CD14-positive monocyte (primary cell): ENCODE measurements at regions not wholly inside any gene's neighbourhood (a gene's known extent, or its start where the extent isn't known, plus 50 kb on each side); places are given as distances from the start of the nearest gene placed in this dataset.

Experiments used
- DNase-seq, 3 donors: peaks; one replicate each; pipeline ENCODE4 v3.0.0-alpha.2; 2011 to 2022
- H2AFZ ChIP-seq: 2 replicates; pipeline ENCODE4 v1.6.0; 2012; ENCODE audit warnings: mild to moderate bottlenecking, low read depth, low read length, inconsistent platforms; ENCODE audit not compliant: insufficient read depth, poor library complexity, severe bottlenecking
- H3K27ac ChIP-seq, 2 donors: 1 replicate in 1 of 2; 2 replicates in 1 of 2; pipeline ENCODE4 v1.5.1; 2012 to 2013; ENCODE audit warnings: low read length in 2 of 2, control low read depth in 1 of 2, inconsistent platforms in 1 of 2, low read depth in 1 of 2, mild to moderate bottlenecking in 1 of 2
- H3K27me3 ChIP-seq, 2 donors: one replicate each; pipeline versions ENCODE4 v1.6.0 to v1.6.1; 2011 to 2013; ENCODE audit warnings: low read length in 2 of 2; ENCODE audit not compliant: control insufficient read depth in 2 of 2, insufficient read depth in 2 of 2
- H3K36me3 ChIP-seq, 2 donors: replicated peaks in 1 of 2; 1 replicate in 1 of 2; 2 replicates in 1 of 2; pipeline versions ENCODE4 v1.5.1 to v1.6.1; 2012 to 2013; ENCODE audit warnings: low read length in 2 of 2, control low read depth in 1 of 2, inconsistent platforms in 1 of 2, mild to moderate bottlenecking in 1 of 2; ENCODE audit not compliant: insufficient read depth in 2 of 2, control insufficient read depth in 1 of 2
- H3K4me1 ChIP-seq, 2 donors: 1 replicate in 1 of 2; 2 replicates in 1 of 2; pipeline versions ENCODE4 v1.5.1 to v1.6.1; 2012 to 2013; ENCODE audit warnings: low read length in 2 of 2, control low read depth in 1 of 2, inconsistent platforms in 1 of 2, mild to moderate bottlenecking in 1 of 2, moderate library complexity in 1 of 2; ENCODE audit not compliant: insufficient read depth in 2 of 2, control insufficient read depth in 1 of 2
- H3K4me2 ChIP-seq: replicated peaks from 2 replicates; pipeline ENCODE3; 2012; ENCODE audit warnings: low read length, moderate library complexity, mild to moderate bottlenecking; ENCODE audit not compliant: poor library complexity, severe bottlenecking; ENCODE audit errors: extremely low read depth
- H3K4me3 ChIP-seq, 3 experiments: fragments of 200-600 bp in 1 of 3; sonication (generic) in 1 of 3; replicated peaks in 1 of 3; 1 replicate in 2 of 3; 2 replicates in 1 of 3; pipeline ENCODE4 v1.5.1; 2011 to 2013; ENCODE audit warnings: low read length in 3 of 3, mild to moderate bottlenecking in 3 of 3, control low read depth in 2 of 3, low read depth in 2 of 3, inconsistent platforms in 1 of 3, moderate library complexity in 1 of 3
- H3K79me2 ChIP-seq: 2 replicates; pipeline ENCODE4 v1.6.0; 2012; ENCODE audit warnings: mild to moderate bottlenecking, control low read depth, inconsistent platforms, low read length, moderate library complexity; ENCODE audit not compliant: insufficient read depth
- H3K9ac ChIP-seq: 2 replicates; pipeline ENCODE4 v1.6.0; 2017; ENCODE audit warnings: low read length, mild to moderate bottlenecking; ENCODE audit not compliant: insufficient read depth, poor library complexity, severe bottlenecking
- H3K9me3 ChIP-seq, 2 donors: replicated peaks in 1 of 2; 1 replicate in 1 of 2; 2 replicates in 1 of 2; pipeline versions ENCODE4 v1.5.1 to v1.6.1; 2012 to 2013; ENCODE audit warnings: low read length in 2 of 2, control low read depth in 1 of 2; ENCODE audit not compliant: control insufficient read depth in 1 of 2, insufficient read depth in 1 of 2
- H4K20me1 ChIP-seq: 2 replicates; pipeline ENCODE4 v1.6.0; 2012; ENCODE audit warnings: mild to moderate bottlenecking, low read length, control low read depth, moderate library complexity; ENCODE audit not compliant: insufficient read depth
- H3K27ac Mint-ChIP-seq, 7 donors: one replicate each; pipeline ENCODE4 v1.8.0; 2020; ENCODE audit warnings: mild to moderate bottlenecking in 7 of 7, mixed read lengths in 7 of 7, moderate library complexity in 6 of 7, inconsistent platforms in 2 of 7
- H3K27me3 Mint-ChIP-seq, 3 donors: one replicate each; pipeline ENCODE4 v1.8.0; 2021 to 2022; ENCODE audit warnings: low read depth in 3 of 3, mild to moderate bottlenecking in 3 of 3, mixed read lengths in 3 of 3, moderate library complexity in 3 of 3, inconsistent platforms in 1 of 3
- H3K36me3 Mint-ChIP-seq, 2 donors: one replicate each; pipeline ENCODE4 v1.8.0; 2020; ENCODE audit warnings: mixed read lengths in 2 of 2, inconsistent platforms in 1 of 2, mild to moderate bottlenecking in 1 of 2
- H3K4me1 Mint-ChIP-seq: one replicate; pipeline ENCODE4 v1.8.0; 2020; ENCODE audit warnings: mild to moderate bottlenecking, mixed read lengths
- H3K4me3 Mint-ChIP-seq, 2 donors: one replicate each; pipeline ENCODE4 v1.8.0; 2020; ENCODE audit warnings: mild to moderate bottlenecking in 2 of 2, mixed read lengths in 2 of 2, moderate library complexity in 1 of 2
- H3K9me3 Mint-ChIP-seq, 7 donors: one replicate each; pipeline ENCODE4 v1.8.0; 2020 to 2022; ENCODE audit warnings: mixed read lengths in 7 of 7, mild to moderate bottlenecking in 6 of 7, moderate library complexity in 6 of 7, inconsistent platforms in 2 of 7
- WGBS: methylation state at CpG from one replicate; pipeline ENCODE4 v1.1.5; 2013; ENCODE audit warnings: missing lambda C conversion rate; ENCODE audit not compliant: insufficient coverage; 5-methylcytosine and 5-hydroxymethylcytosine counted together
- intact Hi-C, 2 donors: fragments of 100-400 bp; cut with micrococcal nuclease; formaldehyde crosslinking; loops; one replicate each; pipeline versions ENCODE4 v1.15.0 to v1.15.1; 2023
- TF ChIP-seq, protein P1 (sequence below): fragments of 200-600 bp; IDR thresholded peaks from one replicate; pipeline ENCODE4 v1.8.0; 2022; ENCODE audit warnings: antibody characterized with exemption, mild to moderate bottlenecking

DNA sequence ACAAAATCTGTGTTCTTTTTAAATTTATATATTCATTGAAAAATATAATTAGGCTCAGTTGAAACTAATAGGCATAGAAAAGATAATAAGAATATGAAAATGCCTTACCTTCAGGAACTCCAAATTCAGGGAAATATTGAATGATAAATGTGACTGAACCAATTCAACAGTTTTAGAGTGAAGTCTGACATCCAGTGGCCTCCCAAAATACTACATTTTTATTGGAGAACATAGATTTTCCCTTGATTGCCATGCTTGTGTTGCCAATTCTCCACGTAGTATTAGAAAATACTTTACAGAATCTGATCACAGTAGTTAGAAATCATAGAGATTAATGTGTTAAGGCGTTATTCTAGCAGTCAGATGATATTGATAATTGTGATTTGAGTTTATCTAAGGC is 1246.7 kb downstream of the GATA3 start:
- no peaks in the 10 kb centered on the region for H3K4me1 Mint-ChIP-seq
- H3K9me3 ChIP-seq, result no peaks in the 10 kb centered on the region

DNA sequence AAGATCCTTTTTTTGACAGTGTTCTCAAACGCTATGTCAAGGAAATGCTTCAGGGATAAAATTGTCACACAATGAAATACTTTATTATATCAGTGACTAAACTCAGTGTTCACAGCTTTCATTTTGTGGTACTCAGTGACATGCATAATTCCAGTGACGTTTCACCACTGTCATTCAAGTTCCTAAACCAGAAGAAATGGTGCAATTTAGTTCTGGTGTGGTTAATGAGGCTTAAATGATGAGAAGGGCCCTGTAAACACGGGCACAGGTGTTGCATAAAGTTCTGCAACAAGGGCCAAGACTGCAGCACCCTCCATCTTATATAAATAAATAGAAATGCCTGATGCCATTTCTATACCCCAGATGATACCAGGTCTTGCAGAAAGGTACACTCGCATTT is 1247.1 kb downstream of the GATA3 start:
- no peaks in the 10 kb centered on the region for H3K36me3 Mint-ChIP-seq
- TF ChIP-seq, protein P1, sequence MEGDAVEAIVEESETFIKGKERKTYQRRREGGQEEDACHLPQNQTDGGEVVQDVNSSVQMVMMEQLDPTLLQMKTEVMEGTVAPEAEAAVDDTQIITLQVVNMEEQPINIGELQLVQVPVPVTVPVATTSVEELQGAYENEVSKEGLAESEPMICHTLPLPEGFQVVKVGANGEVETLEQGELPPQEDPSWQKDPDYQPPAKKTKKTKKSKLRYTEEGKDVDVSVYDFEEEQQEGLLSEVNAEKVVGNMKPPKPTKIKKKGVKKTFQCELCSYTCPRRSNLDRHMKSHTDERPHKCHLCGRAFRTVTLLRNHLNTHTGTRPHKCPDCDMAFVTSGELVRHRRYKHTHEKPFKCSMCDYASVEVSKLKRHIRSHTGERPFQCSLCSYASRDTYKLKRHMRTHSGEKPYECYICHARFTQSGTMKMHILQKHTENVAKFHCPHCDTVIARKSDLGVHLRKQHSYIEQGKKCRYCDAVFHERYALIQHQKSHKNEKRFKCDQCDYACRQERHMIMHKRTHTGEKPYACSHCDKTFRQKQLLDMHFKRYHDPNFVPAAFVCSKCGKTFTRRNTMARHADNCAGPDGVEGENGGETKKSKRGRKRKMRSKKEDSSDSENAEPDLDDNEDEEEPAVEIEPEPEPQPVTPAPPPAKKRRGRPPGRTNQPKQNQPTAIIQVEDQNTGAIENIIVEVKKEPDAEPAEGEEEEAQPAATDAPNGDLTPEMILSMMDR, result no peak
- no peaks in the 10 kb centered on the region for H3K9me3 Mint-ChIP-seq
- Histone ChIP-seq H4K20me1 (no peaks in the 10 kb centered on the region), H2AFZ (no peak overlapping the region), H3K79me2 (no peaks in the 10 kb centered on the region), H3K4me1 (no peaks in the 10 kb centered on the region), H3K4me3 (no peak overlapping the region), H3K9me3 (no peaks in the 10 kb centered on the region), H3K36me3 (no peaks in the 10 kb centered on the region), H3K9ac (no peak overlapping the region), H3K4me2 (no peak overlapping the region), H3K27ac (no peak overlapping the region), H3K27me3 (no peaks in the 10 kb centered on the region)
- H3K4me3 Mint-ChIP-seq, result no peak overlapping the region
- H3K4me1 Mint-ChIP-seq, result no peaks in the 10 kb centered on the region
- intact Hi-C loops, result loop anchor here (5.0 to 10.0 kb wide), 2 partner anchors 1429 to 1777 kb away; no protein-coding TSS in a partner anchor
- no CpG with 5 or more reads among the region's 4 CpGs for WGBS
- DNase-seq, result no peak
- peaks cover 0 to 1% (median 0%) of the 10 kb centered on the region in 3 donors for H3K27me3 Mint-ChIP-seq
- no peak overlapping the region for H3K27ac Mint-ChIP-seq

More for the DNA sequence above, 1246.7 kb downstream of the GATA3 start:
- Histone ChIP-seq H3K9ac (no peak overlapping the region), H4K20me1 (no peaks in the 10 kb centered on the region), H3K4me2 (no peak overlapping the region), H2AFZ (no peak overlapping the region), H3K4me3 (no peak overlapping the region), H3K27me3 (no peaks in the 10 kb centered on the region), H3K79me2 (no peaks in the 10 kb centered on the region), H3K27ac (no peak overlapping the region), H3K4me1 (no peaks in the 10 kb centered on the region), H3K36me3 (no peaks in the 10 kb centered on the region)
- intact Hi-C loops, result loop anchor here (5.0 to 10.0 kb wide), 2 partner anchors 1429 to 1776 kb away; no protein-coding TSS in a partner anchor
- no peaks in the 10 kb centered on the region for H3K36me3 Mint-ChIP-seq
- DNase-seq, result no peak
- TF ChIP-seq, protein P1, result no peak
- H3K9me3 Mint-ChIP-seq, result no peaks in the 10 kb centered on the region
- no CpG with 5 or more reads among the region's 2 CpGs for WGBS
- H3K4me3 Mint-ChIP-seq, result no peak overlapping the region
- H3K27ac Mint-ChIP-seq, result no peak overlapping the region
- H3K27me3 Mint-ChIP-seq, result peaks cover 0 to 1% (median 0%) of the 10 kb centered on the region in 3 donors
